ENCODE measurements at regions not wholly inside any gene's neighbourhood (a gene's known extent, or its start where the extent isn't known, plus 50 kb on each side); places are given as distances from the start of the nearest gene placed in this dataset.

DNA sequence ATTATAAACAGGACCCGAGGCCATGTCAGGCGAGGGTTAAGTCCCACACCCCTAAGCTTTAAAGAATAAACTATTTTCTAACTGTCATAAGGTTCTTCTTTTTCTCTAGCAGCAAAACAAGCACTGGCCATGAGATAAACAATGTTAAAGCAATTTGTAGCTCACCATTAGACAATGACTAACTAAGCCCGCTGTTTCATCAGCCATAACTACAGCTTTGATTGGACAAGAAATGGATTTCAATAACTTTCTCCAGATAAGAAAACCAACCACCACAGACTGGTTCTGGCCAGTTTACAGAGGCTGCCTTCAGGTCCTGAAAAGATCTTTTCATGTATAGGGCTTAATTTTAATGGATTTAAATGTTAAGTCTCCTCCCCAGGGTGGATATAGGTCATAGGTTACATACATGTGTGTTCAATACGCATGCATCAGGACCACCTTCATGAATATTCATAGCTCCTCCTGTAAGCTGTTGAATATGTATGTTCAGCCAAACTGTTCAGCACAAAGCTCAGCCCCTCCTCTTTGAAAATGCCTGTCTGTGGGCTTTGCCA is 108.7 kb upstream of the RAB6C start:
- H3K4me2 ChIP-seq (ENCODE audit: insufficient read depth, low read length), result no peak overlapping the region
- no peak for DNase-seq (ENCODE audit: insufficient read length, low spot score, missing footprints)
- H4K20me1 ChIP-seq (ENCODE audit: insufficient read depth, low read length), result no peaks in the 10 kb centered on the region
- H3K27ac ChIP-seq (ENCODE audit: low read depth, low read length), result no peak overlapping the region
- H3K36me3 ChIP-seq (ENCODE audit: insufficient read depth, low read length), result no peaks in the 10 kb centered on the region
- no peaks in the 10 kb centered on the region for H3K4me1 ChIP-seq (ENCODE audit: insufficient read depth, low read length)
- H3K79me2 ChIP-seq (ENCODE audit: insufficient read depth, low read length), result no peaks in the 10 kb centered on the region
- TF ChIP-seq, protein P1, sequence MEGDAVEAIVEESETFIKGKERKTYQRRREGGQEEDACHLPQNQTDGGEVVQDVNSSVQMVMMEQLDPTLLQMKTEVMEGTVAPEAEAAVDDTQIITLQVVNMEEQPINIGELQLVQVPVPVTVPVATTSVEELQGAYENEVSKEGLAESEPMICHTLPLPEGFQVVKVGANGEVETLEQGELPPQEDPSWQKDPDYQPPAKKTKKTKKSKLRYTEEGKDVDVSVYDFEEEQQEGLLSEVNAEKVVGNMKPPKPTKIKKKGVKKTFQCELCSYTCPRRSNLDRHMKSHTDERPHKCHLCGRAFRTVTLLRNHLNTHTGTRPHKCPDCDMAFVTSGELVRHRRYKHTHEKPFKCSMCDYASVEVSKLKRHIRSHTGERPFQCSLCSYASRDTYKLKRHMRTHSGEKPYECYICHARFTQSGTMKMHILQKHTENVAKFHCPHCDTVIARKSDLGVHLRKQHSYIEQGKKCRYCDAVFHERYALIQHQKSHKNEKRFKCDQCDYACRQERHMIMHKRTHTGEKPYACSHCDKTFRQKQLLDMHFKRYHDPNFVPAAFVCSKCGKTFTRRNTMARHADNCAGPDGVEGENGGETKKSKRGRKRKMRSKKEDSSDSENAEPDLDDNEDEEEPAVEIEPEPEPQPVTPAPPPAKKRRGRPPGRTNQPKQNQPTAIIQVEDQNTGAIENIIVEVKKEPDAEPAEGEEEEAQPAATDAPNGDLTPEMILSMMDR (IDR thresholded peaks at IDR 0.05; ENCODE audit: extremely low read depth, low read depth, low read length), result no peak
- H3K4me3 ChIP-seq (ENCODE audit: insufficient read depth, low read length), result no peak overlapping the region
- H3K9me3 ChIP-seq (ENCODE audit: low read depth, low read length), result no peaks in the 10 kb centered on the region
- H2AFZ ChIP-seq (ENCODE audit: low read length), result no peak overlapping the region
- no peaks in the 10 kb centered on the region for H3K27me3 ChIP-seq (ENCODE audit: insufficient read depth, low read length)

DNA sequence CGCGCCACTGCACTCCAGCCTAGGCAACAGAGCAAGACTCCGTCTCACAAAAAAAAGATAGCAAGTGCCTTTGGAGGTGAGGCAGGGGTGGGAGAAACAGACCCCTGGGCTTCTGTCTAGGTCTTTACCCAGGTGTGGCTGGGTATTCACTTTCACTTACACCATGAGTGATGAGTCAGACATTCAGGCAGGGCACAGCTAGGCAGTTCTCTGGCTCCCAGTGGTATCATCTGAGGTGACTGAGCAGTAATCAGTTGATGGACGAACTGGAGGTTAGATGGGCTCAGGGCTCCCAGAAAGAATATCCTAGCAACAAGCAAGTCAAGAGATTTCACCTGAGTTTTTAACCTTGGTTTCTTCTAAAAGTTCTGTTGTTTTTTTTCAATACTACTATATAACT is 107.0 kb upstream of the RAB6C start:
- Histone ChIP-seq H2AFZ (ENCODE audit: low read length) (no peak overlapping the region), H3K9me3 (ENCODE audit: low read depth, low read length) (no peaks in the 10 kb centered on the region), H3K27ac (ENCODE audit: low read depth, low read length) (no peak overlapping the region), H3K4me2 (ENCODE audit: insufficient read depth, low read length) (no peak overlapping the region), H3K4me1 (ENCODE audit: insufficient read depth, low read length) (no peaks in the 10 kb centered on the region), H4K20me1 (ENCODE audit: insufficient read depth, low read length) (no peaks in the 10 kb centered on the region), H3K79me2 (ENCODE audit: insufficient read depth, low read length) (no peaks in the 10 kb centered on the region), H3K36me3 (ENCODE audit: insufficient read depth, low read length) (no peaks in the 10 kb centered on the region), H3K4me3 (ENCODE audit: insufficient read depth, low read length) (no peak overlapping the region), H3K27me3 (ENCODE audit: insufficient read depth, low read length) (no peaks in the 10 kb centered on the region)
- TF ChIP-seq, protein P1 (IDR thresholded peaks at IDR 0.05; ENCODE audit: extremely low read depth, low read depth, low read length), result no peak
- no peak for DNase-seq (ENCODE audit: insufficient read length, low spot score, missing footprints)

DNA sequence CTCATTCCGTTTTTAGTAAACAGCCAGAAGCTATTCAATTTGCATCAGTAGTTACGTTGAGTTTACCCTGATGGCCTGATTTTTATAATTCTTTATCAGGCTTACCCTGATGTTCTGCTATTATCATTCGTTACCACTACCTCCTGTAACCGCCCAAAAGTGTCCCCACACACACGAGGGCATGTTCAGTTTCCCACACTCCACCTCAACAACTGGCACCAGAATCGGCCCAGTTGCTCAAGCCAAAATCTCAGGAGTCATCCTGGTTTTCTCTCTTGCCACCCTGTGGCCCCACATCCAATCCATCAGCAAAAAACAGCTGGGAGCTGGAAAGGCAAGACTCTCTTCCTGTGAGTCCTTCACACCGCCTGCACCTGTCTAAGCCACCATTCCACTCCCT is 102.9 kb upstream of the RAB6C start:
- Histone ChIP-seq H2AFZ (ENCODE audit: low read length) (peak overlapping the region; percentile 90), H3K4me3 (ENCODE audit: insufficient read depth, low read length) (no peak overlapping the region), H3K36me3 (ENCODE audit: insufficient read depth, low read length) (no peaks in the 10 kb centered on the region), H3K27me3 (ENCODE audit: insufficient read depth, low read length) (no peaks in the 10 kb centered on the region), H3K4me1 (ENCODE audit: insufficient read depth, low read length) (no peaks in the 10 kb centered on the region), H3K4me2 (ENCODE audit: insufficient read depth, low read length) (peak overlapping the region; percentile 82), H3K79me2 (ENCODE audit: insufficient read depth, low read length) (no peaks in the 10 kb centered on the region), H3K27ac (ENCODE audit: low read depth, low read length) (no peak overlapping the region), H4K20me1 (ENCODE audit: insufficient read depth, low read length) (no peaks in the 10 kb centered on the region), H3K9me3 (ENCODE audit: low read depth, low read length) (no peaks in the 10 kb centered on the region)
- DNase-seq (ENCODE audit: insufficient read length, low spot score, missing footprints), result no peak
- TF ChIP-seq, protein P1 (IDR thresholded peaks at IDR 0.05; ENCODE audit: extremely low read depth, low read depth, low read length), result no peak

- no peaks in the 10 kb centered on the region for H3K9me3 ChIP-seq (ENCODE audit: low read depth, low read length)
- TF ChIP-seq, protein P1 (IDR thresholded peaks at IDR 0.05; ENCODE audit: extremely low read depth, low read depth, low read length), result no peak
- H2AFZ ChIP-seq (ENCODE audit: low read length), result peak overlapping the region; percentile 90
- no peaks in the 10 kb centered on the region for H3K36me3 ChIP-seq (ENCODE audit: insufficient read depth, low read length)
- H4K20me1 ChIP-seq (ENCODE audit: insufficient read depth, low read length), result no peaks in the 10 kb centered on the region
- peak; percentile 96 for DNase-seq (ENCODE audit: insufficient read length, low spot score, missing footprints)
- no peaks in the 10 kb centered on the region for H3K79me2 ChIP-seq (ENCODE audit: insufficient read depth, low read length)
- H3K27ac ChIP-seq (ENCODE audit: low read depth, low read length), result no peak overlapping the region
- peak overlapping the region; percentile 82 for H3K4me2 ChIP-seq (ENCODE audit: insufficient read depth, low read length)
- no peaks in the 10 kb centered on the region for H3K27me3 ChIP-seq (ENCODE audit: insufficient read depth, low read length)
- H3K4me3 ChIP-seq (ENCODE audit: insufficient read depth, low read length), result peak overlapping the region; percentile 72
- no peaks in the 10 kb centered on the region for H3K4me1 ChIP-seq (ENCODE audit: insufficient read depth, low read length)
Observed at GRCh38 chr2:129877289-129877741, 102.2 kb upstream of the RAB6C start.
